HG02852 (cell line): ENCODE measurements at regions not wholly inside any gene's neighbourhood (a gene's known extent, or its start where the extent isn't known, plus 50 kb on each side); places are given as distances from the start of the nearest gene placed in this dataset.

Experiments used
- ATAC-seq: cut with Tn5 transposase; IDR thresholded peaks from one replicate; pipeline ENCODE4 v1.9.1; 2021; ENCODE audit warnings: mild to moderate bottlenecking, moderate library complexity; ENCODE audit not compliant: unreplicated experiment

DNA sequence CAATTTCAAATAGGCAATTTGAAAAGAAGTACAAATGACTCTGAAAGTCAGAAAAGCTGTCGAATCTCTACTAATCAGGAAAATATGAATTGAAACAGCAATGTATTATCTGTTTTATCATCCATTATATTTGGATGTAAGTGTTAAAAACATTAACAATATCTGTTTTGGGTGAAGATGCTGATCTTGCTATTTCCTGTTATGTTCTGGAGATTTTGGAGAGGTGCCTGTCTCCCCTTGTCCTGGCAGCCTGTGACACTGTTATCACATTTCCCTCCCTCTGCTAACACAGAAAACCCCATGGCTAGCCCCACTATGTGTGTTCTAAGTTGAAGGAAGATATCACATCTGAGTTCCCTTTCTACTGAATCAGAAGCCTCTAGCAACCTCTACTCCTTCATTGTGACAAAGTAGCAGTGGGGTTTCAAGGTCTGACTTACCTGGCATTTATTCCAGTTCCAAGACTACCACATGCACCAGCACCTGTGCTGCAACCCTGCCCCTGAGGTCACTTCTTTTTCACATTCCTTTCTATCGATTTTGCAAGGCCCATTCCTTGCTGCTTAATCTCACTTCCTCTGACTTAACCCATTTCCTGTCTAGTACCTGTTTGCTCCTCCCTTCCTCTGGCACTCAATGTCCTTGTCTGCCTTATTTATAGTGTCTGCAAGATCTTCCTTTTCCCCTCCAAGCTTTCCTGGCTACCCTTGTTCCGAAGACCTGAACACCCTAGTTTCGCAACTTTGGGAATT lies 95.5 kb upstream of the COL8A1 start:
- ATAC-seq = no peak

GRCh38 chr3:99541181-99541580 lies 97.2 kb upstream of the COL8A1 start:
- ATAC-seq = no peak

GRCh38 chr3:99537416-99537815 lies 101.0 kb upstream of the COL8A1 start:
- no peak for ATAC-seq

- no peak for ATAC-seq
These were observed 101.7 kb upstream of the COL8A1 start for GRCh38 chr3:99536555-99537314.

DNA sequence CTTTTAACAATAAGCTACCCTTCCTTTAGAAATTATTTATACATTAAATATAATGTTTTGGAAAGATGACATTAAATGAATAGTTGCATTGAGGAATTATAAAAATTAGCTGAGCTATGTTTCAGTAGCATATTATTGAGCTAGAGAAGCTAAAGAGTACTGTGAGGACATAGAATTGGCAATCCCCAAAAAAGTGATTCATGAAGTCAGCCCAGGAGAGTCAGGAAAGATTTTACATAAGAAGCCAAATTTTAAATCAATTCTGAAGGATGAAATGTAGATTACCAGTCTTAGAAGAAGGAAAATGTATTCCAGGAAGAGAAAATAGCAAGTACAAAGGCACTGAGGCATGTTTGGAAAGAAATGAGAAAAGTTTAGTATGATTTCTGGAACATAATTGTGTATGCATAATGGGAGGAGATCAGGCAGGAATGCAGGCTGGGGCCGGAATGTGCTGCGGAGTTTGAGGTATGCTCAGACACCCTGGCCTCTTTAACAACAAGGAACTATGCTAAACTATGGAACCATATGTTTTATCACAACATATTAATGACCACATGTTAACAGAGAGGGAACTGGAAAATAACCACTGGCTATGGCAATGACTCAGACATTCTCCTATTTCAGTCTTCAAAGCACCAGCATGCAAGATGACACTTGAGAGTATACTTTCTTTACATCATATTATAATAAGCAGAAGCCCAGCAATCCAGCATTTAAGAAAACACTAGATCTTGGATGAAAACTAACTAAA lies 103.3 kb upstream of the COL8A1 start:
- peak; percentile 61 for ATAC-seq

- ATAC-seq = peak; percentile 54
These were observed 106.1 kb upstream of the COL8A1 start for GRCh38 chr3:99532246-99532645.

DNA sequence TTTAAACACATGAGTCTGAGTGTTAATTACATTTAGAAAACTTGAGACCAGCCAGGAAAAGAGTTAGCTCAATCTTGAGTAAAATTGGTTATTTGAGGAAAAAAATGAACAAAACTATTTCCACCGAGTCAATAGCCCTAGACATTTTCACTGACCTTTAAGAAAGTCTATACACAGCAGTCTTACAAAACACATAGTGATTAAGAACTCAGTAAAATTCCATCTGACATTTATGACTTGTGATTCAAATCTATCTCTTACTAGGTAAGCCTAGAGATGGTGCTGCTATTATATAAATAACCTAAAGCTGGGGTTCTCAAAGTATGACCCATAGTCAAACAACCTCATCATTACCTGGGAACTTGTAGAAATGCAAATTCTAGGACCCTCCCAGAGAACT lies 109.1 kb upstream of the COL8A1 start:
- no peak for ATAC-seq

GRCh38 chr3:99526921-99527320 lies 111.5 kb upstream of the COL8A1 start:
- no peak for ATAC-seq

GRCh38 chr3:99524559-99524958 lies 113.8 kb upstream of the COL8A1 start:
- no peak for ATAC-seq

DNA sequence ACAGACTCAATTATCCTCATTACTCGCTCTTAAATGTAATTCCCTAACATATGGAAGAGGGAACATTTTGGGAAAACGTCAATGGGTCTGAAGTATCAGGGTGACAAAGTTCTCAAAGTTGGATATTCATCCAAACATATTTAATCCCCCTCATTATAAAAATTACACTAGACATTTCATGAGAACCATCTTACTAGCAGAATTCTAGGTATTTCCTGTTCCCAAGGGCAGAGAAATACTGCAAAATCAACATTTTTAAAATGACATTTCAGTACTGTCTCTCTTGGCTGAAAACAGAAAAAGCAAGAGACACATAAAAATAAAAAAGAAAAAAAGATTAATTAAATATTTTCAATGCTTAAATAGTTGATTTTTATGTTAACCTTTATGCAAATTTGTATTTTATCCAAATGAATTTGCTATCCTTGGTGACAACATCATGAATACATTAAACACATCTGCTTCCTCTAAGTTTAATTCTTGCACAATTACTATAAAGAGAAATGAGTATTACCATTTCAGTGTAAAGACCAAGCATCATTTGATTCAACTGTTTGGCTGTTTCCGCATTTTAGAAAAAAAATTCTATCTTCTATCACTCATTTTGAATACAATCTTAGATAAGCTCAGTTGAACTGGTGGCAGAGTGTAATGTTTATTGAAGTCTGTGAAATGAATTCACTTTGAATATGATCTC lies 114.8 kb upstream of the COL8A1 start:
- no peak for ATAC-seq

DNA sequence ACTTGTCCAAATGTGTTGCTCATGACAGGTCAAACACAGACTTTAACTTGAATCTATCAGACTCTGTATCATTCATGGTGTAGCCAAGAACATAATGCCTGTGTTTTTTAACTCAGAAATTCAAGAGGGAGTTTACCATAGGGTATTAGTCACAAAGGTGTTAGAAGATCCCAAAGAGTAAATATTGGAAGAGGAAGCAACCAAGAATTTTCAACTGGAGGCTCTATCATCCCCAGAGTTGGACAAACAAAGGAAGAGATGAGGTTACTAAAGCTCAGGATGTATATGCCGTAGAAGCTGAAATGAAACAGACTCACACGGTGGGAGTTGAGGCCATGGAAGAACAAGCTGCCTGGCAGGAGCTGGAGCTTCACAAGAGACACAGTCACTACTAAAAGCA lies 116.2 kb upstream of the COL8A1 start:
- ATAC-seq = no peak

DNA sequence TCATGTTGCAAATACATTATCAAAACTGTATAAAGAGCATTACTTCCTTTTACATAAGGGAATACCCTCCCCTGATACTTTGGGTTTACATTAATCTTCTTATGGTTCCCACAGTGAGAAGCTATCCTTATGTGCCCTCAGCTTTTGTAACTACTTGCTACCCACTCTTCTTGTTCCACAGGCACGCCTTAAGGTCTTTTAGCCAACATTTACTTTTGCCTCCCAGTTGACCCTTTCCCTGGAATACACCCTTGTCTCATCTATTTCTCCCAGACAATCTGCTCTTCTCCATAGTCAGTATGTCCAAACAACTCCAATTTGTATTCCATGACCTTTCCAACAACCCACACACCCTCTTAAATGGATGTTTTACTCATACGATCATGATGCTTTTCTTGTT lies 116.8 kb upstream of the COL8A1 start:
- no peak for ATAC-seq

GRCh38 chr3:99520513-99520912 lies 117.9 kb upstream of the COL8A1 start:
- ATAC-seq = no peak

- no peak for ATAC-seq
These were observed 121.5 kb upstream of the COL8A1 start for GRCh38 chr3:99516936-99517335.

DNA sequence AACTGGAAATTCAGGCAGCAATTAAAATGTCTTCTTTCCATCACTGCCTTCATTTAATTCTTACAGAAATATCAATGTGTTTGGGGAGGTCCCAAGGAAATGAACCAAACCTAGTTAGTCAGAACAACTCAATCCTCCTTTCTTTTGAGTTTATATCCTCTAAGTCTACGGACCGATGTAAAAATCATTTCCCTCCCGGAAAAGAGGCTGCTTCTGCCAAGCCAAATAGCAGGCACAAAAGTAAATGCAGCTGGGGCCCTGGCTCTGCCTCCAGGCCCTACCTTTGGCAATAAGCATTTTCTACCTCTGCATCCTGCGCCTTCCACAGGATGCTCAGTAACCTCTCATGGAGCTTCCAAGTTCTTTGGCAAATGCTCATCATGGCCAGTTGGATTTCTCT lies 122.5 kb upstream of the COL8A1 start:
- ATAC-seq = no peak

- ATAC-seq = no peak
These were observed 129.2 kb upstream of the COL8A1 start for GRCh38 chr3:99509224-99509623.

- no peak for ATAC-seq
These were observed 130.2 kb upstream of the COL8A1 start for GRCh38 chr3:99508191-99508590.

DNA sequence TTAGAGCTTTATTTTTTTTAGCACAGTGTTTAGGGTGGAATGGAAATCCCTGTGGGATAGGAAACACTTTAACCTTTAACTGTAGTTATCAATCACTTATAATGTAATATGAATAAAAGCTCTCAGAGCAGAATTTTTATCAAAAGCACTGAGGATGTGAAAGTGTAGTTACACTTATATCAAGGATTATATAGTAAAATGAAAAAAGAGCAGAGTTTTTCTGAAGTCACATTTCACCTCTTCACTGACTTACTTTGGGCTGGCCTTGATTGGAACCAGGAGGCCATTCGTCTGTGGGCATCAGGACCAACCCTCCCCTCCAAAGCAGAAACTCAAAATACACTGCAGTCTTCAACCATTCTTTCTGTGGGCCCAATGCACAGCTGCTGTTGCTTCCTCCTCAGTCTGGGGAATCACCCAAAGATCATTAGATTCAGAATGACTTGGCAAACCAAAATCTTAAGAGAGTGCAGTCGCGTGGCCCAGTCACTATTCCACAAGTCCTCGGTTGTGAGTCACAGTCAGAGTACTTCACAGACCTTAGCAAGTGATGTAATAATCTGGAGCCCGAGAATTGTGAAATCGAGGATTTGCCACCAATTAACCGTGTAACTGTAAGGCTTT lies 132.6 kb upstream of the COL8A1 start:
- peak; percentile 99 for ATAC-seq

DNA sequence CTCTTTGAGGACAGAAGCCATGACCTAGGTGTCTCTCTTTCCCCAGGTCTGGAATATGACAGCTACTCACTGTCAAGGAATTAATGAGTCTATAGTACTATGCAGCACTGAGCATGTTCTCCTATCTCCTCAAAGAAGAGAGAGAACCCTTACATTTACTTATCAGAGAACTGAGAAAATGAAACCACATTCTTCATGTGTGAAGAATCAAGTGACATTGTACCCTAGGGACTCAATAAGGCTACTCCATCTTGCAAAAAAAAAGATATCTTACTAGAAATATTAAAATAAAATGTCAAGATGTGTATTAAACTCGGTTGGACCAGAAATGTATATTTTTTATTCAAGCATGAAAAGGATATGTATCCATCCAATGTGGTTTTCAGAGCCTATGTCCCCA lies 133.2 kb upstream of the COL8A1 start:
- no peak for ATAC-seq

GRCh38 chr3:99504258-99504657 lies 134.1 kb upstream of the COL8A1 start:
- ATAC-seq = no peak

GRCh38 chr3:99503350-99503749 lies 135.0 kb upstream of the COL8A1 start:
- no peak for ATAC-seq
